GM21423 (cell line): ENCODE measurements at regions not wholly inside any gene's neighbourhood (a gene's known extent, or its start where the extent isn't known, plus 50 kb on each side); places are given as distances from the start of the nearest gene placed in this dataset.
"Not testable (repeated sequence)": the region's sequence is repeated elsewhere in the genome, so short reads cannot be mapped to it uniquely, and the experiment has no call there.

ENCODE experiments used
- ATAC-seq: cut with Tn5 transposase; IDR thresholded peaks from one replicate; pipeline ENCODE4 v1.9.1; 2021; ENCODE audit warnings: mild to moderate bottlenecking, moderate library complexity; ENCODE audit not compliant: unreplicated experiment

DNA sequence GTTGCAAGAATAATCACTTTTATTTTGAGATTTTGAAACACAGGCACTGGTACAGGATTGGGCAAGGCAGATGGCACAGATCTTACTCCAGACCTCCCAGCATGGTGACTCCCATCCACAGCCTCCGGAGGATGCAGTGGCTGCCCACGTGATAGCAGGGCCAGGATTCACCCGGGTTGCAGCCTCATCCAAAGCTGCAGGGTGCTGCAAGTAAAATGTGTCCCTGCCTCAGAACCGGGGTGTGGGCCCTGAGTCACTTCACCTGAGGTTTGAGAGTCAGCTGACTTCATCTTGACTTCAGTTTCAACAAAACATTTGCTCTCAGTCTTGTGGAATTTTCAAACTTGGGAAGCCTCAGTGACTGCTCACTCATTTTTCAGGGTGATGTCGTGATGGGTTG is 201.9 kb downstream of the FGF9 start:
- no peak for ATAC-seq

DNA sequence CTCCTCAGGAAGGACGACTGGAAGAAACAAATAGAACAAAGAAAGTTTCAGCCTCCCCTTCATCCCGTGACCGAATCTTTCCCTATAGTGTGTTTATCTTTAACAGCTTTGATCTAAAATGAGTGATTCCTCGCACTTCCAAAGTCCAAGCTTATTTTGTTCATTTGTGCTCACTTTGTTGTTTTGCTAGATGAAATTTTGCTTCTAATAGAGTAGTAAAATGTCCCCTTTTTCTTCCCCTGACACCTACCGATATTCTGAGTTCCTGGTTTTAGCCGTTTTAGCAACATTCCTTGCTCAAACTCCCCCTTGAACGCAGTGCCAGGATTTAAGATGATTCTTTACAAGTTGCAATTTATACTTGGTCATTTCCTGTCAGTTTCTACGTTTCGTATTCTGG is 204.2 kb downstream of the FGF9 start:
- ATAC-seq, result no peak

DNA sequence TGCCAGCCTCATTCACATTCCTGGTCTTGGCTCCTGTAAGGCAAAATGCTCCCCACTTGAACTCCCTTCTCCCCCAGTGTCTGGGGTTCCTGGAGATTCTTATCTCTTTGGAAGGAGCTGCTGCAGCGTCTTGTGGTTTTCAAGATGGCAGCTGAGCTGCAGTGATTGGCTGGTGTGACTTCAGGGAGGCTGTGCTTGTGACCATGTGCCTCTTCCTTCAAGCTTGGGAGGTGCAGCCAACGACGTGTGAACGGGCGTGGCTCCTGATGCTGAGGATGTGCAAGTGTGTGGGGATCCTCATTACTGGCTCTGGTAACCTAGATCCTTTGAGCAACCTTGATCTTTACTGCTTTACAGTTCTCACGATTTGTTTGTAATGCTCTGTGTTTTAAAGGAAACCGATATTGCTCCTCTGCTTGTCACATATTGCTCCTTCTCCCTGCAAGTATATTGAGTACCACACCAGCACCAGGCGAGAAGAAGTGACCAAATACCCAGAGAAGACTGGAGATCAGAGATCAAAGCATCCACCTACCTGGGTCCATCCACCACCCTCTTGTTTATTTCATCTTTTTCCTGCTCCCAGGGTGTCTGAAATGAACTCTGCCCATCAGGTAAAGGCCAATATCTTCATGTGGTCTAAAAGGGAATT is 208.5 kb downstream of the FGF9 start:
- no peak for ATAC-seq

DNA sequence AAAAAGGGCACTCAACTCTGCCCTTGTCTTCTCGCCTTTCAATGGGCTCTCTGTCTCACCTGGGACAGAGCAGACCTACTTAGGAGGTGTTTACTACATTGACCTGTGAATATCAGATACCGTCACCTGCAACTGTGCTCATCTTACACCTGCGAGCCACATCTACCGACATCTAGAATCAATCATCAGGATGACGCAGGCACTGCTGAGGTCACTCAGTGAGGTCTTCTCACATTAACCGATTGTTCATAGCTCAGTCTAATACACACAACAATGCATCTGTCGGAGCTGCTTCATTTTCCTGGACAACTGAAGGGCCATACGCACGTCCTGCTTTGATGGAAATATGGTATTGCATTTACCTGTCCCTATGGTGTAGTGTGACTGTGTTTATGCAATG is 211.9 kb downstream of the FGF9 start:
- no peak for ATAC-seq

DNA sequence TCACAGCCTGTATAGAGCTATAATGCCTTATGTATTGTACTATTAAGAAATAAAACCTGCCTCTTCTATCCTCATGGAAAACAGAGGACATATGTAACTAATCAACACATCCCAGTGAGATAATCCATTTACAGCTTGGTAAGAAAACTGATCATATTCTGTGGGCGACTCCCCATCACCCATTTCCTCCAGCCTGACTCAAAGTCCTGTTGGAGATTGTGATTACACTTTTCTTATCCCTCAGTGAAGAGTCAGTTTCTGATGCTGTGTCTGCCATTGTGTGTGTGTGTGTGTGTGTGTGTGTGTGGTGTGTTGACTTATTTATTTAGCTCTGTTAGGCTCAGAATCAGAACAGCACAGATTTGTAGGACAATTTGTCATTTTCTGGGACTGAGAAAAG is 212.8 kb downstream of the FGF9 start:
- no peak for ATAC-seq

DNA sequence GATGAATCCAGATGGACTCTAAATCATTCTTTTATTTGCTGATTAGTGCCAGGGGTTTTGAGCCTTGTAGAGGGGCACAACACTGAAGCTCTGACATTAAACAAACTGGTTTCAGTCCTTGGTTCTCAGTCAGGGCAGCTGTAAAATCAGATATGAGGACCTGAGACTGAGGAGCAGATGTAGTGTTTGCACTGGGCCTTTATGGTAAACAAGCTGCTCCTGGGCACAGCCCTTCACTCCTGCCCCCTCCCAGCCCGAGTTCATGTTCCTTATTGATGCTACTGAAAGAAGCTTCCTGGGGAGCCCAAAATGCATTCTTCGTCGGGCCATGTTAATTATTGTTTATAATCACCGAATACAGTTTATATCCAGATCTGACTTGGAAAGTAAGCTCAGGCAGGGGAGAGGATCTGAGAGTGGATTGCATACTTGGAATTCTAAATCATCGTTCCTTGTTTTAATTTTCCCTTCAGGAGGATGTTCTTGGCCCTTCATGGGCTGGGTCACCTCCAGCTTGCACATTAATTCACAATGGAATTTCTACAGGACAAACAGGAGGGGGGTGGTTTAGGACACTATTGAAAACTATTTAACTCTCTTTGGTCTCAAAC is 213.5 kb downstream of the FGF9 start:
- ATAC-seq, result no peak

DNA sequence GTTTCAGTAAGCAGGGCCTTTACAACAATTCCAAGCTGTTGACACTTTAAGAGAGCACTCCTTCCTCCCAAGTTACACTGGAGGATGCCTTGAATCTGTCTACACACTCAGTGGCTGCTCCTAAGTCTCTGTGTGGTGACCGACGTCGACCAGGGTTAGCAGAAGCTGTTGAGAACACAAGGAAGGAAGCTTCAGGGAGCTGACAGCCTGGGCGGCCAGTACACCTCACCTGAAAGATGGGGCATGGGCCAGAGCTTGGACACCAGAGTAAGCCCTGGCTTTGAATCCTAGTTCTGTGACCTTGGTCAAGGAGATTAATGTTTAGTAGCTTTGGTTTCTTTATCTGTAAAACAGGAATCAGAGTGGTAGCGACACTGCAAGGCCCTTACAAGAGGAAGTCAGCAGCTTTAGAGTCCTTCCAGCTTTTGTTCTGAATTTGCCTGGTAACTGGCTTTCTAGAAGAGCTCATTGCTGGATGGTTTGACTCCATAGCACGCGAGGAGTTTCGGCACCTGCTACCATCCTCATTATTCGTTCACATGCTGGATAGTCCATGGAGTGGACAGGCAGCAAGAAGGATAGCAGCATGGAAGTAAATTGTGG is 214.2 kb downstream of the FGF9 start:
- no peak for ATAC-seq

DNA sequence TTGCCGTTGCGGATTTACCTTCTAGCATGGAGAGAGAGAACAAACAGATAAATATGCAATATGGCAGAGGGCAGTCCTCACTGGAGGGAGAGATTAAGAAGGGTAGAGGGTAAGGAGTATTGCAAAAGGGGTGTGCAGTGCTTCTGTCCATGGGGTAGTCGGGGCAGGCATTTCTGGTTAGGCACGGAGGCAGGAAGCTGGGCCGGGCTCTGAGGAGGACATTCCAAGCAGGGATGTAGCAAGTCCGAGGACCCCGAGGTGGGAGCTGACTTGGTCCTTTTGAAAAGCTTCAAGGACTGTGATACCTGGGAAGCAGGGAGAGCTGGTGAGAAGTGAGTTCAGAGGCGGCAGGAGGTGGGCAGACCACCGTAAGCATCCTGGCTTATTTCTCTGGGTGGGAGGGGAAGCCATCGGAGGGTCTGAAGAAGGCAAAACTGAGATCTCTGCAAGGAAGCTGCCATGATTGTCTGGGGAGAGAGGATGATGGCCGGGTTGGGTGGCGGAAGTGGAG is 214.9 kb downstream of the FGF9 start:
- no peak for ATAC-seq

DNA sequence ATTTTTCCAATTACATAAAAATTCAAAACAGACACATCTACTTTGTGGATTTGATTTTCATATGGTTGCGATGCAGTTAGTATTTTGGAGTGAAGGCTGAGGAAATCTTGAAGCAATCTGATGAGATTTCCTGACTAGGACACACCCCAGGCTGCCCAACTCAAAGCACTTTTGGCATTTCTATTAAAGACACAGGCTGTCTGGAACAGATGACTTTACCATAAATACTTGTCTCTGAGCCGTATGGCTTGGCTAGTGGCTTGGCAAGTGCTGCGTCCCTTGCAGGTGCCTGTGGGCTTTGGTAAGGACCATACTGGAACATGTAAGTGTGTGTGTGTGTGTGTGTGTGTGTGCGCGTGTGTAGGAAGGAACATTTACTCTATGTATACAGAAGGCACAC is 218.8 kb downstream of the FGF9 start:
- ATAC-seq, result no peak

DNA sequence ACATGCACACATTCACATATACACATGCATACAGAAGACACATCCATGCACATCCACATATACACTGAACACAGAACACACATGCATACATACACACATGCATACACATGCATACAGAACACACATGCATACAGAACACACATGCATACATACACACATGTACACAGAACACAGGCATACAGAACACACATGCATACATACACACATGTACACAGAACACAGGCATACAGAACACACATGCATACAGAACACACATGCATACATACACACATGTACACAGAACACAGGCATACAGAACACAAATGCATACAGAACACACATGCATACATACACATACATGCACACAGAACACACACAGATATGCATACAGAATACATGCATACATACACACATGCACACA is 219.3 kb downstream of the FGF9 start:
- ATAC-seq, result not testable (repeated sequence)

DNA sequence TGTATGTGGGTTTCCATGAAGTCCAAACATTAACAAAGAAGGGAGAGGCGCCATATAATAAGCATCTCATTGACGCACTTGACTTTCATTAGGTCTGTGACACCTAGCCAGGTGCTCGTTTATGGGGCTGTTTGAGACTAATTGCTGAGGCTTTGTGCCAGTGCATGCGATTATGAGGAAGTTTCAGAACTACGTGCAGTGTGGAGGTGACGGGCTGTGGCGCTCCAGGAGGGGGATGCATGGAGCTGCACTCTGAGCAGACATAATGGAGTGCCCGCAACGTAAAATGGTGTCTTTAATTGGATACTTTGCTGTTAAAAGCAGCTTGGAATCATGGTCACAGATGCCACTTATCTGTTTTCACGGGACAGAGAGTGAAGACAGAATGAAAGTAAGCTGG is 223.2 kb downstream of the FGF9 start:
- no peak for ATAC-seq

DNA sequence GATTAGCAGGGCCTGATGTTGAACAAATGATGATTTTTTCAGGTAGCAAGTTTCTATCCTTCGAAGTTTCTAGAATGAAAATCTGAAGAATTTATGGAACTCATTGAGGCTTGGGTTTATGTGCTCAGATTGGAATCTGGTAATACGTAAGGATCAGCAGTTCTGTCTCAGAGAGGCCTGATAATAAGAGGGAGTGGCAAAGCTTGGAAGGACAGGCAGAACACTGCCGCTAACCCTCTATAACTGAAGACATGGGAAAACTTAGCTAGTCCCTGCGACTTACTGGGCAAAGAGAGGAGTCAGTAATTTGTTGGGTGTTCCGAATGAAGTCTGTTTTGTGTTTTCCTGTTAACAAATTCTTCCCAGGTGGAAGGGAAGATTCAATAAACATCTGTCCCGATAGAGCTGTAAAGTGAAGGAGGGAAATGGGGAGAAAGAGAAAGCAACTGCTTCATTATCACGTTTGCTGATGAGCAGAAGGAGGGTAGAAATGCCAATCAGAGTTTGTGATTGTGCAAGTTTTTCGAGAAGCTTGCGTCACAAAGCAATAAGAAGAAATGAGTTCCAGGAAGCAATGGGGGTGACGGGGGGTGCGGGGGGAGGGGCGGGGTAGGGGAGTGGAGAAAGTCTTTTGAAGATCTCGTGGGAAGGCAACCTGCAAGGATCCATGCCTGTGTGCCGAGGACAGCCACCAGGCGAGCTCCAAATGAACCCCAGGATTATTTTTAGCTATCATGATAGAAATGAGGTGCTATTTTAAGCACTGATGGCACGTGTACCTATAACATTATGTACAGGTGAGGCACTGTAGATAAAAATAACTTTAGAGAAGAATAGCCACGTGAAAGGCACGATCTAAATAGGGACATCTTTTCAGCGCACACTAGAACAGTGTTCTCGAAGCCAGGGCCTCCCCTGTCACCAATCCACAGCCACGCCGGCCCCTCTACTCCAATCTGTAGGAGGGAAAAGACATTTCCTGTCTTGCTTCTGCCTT is 224.1 kb downstream of the FGF9 start:
- no peak for ATAC-seq

DNA sequence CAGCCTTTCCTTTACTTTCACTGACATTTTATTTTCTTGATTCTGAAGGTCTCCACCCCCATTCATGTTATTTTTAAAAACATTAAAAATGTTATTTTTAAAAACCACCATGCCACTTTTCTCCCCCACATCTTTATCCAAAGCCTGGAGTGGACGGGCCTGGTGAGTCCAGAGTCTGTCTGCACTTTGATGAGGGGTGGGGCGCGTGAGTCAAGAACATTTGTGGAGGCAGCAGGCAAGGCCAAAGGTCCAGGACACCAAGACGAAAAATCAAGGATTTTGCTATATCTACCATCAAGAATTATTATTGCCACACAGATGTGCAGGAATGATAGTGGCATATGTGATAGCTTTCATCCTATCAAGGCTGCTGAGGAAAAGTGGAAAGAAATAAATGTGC is 224.9 kb downstream of the FGF9 start:
- no peak for ATAC-seq

DNA sequence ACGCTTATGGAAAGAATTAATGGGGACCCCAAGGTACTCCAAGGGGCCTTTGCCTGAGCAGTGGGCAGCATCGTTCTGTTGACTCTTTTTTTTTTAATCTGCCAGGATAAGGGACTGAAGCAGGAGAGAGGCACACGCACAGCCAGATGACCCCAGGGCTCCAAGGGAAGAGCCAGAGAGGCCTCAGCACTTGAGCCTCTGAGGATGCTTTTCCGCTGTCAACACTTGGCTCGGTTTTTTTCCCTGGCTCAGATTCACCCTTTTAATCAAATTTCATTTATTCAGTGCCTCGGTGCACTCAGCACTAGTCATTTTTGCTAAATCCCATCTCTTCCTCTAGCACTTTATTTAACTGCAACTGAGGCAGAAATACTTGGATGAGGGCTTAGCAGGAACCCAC is 226.3 kb downstream of the FGF9 start:
- no peak for ATAC-seq

DNA sequence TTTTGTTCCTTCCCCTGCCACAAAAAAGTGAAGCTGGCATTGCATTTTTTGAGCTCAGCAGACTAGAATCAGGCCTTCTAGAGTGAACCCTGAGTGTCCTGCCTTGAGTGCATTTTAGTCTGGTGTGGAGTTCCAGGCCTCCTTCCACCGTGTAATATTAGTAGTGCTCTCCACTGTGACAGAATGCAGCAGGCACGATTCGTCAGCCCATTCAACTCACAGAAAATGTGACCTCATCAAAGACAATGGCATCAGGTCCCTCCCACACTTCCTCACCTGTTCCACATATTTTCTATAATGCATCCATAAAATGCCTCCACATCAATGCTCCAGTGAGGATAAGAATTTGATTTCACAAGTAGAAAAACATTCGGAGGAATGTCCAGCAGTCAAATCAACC is 227.6 kb downstream of the FGF9 start:
- no peak for ATAC-seq

DNA sequence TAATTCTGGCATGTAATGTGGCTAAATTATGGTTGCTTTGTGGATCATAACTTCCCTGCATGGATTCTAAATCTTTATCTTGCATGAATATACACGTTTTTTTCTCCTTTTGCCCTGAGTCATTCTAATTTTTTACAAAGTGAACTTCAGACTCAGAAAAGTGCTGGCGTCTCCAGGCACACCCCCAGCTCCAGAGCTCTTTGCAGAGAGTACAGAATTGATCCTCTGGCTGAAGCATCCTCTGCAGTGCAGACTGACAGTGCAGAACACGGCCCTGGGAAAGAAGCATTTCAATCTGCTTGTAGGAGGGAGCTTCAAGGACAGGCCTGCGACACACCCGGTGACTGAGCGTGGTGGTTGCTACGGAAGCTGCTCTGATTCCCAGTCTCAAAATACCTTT is 228.1 kb downstream of the FGF9 start:
- no peak for ATAC-seq

DNA sequence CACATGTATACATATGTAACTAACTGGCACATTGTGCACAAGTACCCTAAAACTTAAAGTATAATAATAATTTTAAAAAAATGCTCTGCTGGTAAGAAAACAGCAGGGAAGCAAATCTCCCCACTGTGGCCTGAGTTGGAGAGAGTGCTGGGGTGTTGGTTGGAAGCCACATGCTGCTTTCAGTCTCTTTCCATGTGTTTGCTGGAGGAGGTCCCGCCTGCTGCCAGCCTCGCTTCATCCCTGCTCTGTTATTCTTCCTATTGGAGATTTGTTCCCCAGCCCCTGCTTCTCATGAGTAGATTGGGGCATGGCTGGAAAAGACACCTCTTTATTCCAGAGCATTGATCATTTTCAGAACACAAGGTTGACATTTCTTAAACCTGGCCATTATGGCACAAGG is 230.5 kb downstream of the FGF9 start:
- ATAC-seq, result no peak

DNA sequence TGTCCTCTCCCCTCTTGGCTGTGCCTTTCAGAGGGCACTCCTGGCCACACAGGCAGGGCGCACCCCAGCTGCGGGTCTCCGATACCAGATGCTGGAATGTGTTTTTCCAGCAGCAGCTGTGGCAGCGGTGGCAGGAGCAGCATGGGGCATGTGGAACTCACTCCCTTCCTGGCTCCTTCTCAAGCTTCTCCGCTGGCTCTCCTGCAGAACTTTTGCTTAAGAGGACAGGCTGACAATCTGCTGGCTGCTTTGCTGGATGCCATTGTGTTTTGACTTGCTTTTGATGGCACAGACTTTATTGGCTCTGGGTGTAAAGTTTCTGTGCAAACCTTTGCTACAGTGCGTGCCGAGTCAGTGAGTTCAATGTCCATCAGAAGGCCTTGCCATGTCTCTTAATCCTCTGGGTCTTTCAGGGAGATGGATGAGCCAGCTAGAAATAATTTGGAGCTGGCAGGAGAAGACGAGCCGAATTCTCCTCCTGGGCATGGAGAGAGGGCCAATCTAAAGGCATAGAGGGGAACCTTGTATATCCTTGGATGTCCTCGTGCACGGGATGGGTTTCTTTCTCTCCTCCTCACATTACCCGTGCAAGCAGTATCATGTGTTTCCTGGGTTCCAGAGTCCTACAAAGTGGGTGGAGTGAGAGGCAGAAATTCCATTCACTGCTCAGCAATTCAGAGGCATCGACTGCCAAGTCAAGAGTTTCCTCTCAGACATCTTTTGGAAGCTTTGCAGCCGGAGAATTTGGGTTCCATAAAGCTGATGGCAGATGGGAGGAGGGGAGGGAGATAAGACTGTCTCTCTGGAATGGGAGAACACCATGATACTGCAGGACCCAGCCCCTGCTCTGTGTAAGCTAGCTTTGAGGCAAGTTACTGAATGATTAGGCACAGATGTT is 231.2 kb downstream of the FGF9 start:
- ATAC-seq, result no peak

DNA sequence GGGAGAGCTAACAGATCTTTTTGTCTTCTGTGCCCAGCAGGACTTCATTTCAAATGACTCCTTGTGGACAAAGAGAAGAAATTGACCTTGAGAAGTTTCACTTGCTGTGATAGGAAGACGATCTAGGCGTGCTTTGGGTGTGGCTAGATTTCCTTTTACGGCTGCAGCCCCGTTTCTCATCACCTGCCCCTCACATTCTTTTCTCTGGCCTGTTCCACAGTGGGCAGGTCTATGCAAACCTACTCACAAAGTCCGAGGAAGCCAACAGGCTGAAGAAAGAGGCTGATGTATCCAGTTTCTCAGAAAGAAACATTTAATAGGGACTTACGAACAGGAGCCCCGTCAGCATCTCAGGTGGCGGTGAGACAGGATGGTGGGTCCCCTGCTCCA is 231.8 kb downstream of the FGF9 start:
- ATAC-seq, result no peak

DNA sequence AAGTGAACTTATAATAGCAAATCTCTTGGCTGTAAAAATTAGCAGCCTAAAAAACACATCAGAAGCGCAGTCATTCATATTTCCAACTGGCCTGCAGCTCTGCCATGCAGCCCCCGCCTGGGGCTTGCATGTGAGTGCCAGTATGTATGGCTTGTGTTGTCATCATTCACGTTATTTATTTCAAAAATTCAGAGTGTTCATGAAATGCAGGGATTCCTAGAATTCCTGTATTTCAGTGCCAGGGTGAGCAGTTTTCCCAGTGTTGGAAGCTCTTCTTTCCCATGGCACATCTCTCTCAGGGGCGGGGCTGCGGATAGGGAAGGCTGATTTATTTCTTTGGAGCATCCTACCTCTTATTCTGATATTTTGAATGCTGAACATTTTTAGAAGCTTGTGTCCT is 234.6 kb downstream of the FGF9 start:
- no peak for ATAC-seq
